GM11168 (cell line): ENCODE measurements at regions not wholly inside any gene's neighbourhood (a gene's known extent, or its start where the extent isn't known, plus 50 kb on each side); places are given as distances from the start of the nearest gene placed in this dataset.

Experiments used
- in situ Hi-C: fragments of 300-500 bp; cut with MboI; formaldehyde crosslinking; loops from one replicate; pipeline ENCODE4 v1.12.0; 2022; ENCODE audit warnings: low sequenced_read_pairs; ENCODE audit not compliant: unreplicated experiment

DNA sequence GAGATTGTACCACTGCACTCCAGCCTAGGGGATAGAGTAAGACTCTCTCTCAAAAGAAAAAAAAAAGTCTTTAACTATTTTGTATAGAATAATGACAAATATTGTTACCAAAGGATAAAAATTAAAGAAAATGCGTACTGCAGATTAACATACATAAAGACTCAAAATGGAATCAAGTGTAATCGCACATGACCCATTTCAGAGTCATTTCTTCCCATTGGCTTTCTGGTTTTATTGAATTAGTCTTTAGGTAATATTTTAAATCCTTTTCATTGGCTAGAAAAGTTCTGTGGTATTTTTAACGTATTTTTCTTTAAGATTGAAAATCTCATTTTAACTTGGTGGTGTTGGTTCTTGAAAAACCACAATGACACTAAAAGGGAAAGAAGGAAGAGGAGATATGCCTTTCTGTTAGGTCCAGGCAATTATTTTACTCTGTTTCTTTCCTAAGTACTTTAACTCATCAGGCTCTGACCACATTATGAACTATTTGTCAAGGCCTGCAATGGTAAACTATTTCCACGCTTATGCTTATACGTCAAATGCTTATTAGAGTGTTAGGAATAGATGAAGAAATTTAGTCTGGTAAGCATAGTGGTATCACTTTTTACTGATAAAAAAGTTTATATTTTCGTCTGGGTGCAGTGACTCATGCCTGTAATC, 52.3 kb downstream of the PLEKHG1 start:
- in situ Hi-C loops: no loop called here

DNA sequence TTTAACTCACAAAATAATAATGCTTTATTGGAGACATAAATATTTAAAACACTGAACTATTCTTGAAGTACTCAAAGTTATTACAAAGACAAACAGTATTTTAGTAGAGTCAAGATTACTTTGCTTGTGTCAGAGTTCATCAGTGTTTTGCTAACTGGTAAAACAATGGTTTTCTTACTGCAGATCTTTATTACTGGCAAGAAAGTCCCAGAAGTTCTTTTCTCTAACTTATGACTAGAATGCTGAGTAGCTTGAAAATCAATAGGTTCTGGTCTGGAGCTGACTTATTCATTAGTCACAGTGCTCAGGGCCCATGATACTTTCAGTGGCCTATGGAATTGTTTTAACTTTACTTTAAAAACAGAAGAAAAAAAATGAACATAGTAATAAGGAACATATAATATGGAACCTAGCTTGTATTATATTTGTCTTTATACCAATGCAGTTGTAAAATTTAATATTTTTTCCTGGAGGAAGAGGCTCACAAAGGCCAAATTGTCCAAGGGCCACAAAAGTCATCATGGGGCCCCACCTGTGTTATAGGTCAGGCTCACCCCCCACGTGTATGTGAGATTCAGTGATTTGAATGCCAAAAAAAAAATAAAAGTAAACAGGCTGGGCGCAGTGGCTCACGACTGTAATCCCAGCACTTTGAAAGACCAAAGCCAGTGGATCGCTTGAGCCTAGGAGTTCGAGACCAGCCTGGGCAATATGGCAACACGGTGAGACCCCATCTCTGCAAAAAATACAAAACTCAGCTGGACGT, 53.3 kb downstream of the PLEKHG1 start:
- in situ Hi-C loops: no loop called here

DNA sequence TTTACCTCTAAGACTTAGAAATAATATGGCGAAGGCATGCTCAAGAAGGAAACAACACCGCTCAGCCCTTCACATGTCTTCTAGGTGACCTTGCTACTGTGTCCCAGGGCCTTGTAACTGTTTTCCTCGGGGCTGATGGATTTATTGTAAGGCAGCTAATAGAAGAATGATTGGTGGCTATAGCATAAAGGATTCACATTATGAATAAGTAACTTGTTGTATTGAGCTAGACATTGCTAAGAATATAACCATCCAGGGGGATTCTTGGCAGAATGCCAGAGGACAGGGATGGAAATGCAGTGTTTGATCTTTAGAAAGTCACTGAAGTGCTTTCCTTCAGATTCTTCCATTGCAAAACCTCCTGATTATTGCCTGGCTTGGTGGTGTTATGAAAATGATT, 54.9 kb downstream of the PLEKHG1 start:
- in situ Hi-C loops: no loop called here

DNA sequence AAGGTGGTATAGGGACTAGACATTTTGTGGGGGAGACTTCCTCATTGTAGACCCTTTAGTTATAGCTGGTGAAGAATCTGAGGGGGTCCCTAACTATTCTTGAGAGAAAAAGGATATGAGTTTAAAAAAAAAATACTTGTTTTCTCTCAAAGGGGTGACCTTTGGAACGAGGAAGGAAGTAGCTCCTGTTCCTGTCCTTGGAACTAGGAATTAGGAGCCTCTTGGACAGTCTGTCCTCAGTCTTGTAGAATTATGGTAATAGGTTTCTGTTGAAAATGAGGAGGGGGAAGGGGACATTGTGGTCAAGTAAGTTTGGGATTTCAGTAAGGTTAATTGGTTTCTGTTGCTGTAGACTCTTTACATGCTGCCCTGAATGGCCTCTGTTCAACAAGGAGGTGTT, 56.5 kb downstream of the PLEKHG1 start:
- in situ Hi-C loops: no loop called here

DNA sequence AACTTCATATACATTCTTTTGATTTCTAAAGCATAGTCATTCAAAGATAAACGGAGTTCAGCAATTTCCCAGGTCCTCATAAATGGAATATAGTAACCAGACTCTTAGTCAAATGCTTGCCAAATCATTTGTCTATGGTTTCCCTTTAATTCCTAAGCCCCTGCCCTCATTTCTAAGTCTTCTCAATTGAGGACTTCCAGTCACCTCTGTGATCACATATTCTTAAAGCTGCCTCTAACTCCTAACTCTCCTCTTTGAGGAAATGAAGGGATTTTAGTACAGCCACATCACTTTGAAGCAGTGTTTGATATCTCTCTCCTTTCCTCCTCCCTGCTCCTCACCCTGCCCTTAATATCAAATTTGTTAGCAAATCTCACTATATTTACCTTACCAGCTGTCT, 58.7 kb downstream of the PLEKHG1 start:
- in situ Hi-C loops: no loop called here

DNA sequence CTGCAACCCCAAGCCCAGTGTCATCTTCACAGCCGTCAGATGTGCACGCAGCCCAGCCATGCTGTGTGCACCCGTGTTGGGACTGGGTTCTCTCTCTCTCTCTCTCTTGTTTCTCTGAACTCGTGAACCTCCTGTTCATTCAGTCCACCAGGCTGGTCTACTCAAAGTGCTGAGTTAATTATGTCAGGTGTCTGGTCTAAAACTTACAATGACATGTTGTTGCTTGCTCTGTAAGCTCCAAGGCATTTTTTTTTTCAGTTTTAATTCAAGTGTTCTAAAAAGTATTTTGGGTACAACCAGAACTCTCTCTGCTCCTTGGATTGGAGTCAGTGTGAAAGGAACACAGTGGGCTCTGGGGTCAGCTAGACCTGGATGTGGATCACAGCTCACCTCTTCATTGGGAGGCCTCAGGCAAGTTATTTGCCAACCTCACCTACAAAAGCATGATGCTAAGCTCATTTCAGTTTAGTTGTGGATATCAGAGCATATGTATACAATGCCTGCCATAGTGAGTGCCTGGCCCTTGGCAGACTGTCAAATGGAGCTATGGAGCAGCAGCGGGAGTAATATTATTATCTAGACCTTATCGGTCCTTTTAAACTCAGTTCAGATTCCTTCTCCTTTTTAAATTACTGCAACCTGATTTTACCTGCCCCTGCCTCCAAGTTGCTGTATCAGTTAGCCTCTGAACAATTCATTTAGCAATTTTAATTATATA, 59.5 kb downstream of the PLEKHG1 start:
- in situ Hi-C loops: no loop called here

DNA sequence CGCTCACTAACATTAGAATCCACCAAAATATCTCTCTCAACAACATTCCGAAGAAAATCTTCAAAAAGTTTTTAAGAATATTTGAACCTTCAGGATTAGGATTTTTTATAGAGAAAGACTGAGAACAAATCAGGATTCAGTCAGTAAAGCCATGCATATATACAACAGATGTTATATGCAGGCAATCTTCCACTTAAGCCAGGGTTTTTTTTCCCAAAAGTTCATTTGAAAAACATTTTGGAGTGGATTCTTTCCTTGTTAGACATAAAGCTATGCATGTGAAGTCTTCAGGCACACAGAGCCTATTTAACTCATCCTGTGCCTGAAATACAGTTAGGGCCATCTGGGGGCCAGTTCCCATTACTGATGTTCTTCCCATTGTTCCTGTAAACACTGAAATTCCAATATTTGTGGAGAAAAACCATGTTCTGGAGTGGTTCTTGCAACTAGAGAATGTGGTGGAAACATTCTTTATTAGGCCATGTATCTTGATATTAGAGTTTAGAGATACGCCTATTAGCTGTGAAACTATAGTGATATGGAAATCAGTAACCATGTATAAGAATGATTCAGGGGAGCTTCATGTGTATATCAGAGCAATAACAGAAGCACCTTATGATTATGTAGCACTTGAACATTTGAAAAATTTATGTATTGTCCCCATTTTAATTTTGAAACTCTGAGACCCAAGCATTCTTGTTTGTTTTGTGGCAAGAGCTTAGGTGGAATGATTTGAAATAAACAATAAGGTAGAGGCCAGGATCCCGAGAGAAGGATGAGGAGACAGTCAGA, 61.7 kb downstream of the PLEKHG1 start:
- in situ Hi-C loops: no loop called here

DNA sequence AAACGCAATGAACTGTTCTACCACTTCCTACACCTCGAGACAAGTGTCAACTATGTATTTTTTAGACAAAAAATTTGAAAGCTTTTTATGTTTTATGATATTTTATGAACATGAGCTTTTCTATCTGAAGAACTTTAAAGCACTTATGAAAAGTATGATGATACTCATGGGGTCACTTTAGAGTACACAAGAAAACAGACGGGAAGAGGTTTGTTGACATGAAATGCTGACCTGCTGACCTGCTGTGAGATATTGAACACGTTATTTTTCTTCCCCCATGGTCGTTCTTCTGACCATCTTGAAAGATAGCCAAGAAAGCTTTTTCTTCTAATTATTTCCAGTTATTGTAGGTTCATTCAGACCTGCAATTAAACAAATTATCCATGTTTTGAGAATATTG, 63.1 kb downstream of the PLEKHG1 start:
- in situ Hi-C loops: no loop called here

DNA sequence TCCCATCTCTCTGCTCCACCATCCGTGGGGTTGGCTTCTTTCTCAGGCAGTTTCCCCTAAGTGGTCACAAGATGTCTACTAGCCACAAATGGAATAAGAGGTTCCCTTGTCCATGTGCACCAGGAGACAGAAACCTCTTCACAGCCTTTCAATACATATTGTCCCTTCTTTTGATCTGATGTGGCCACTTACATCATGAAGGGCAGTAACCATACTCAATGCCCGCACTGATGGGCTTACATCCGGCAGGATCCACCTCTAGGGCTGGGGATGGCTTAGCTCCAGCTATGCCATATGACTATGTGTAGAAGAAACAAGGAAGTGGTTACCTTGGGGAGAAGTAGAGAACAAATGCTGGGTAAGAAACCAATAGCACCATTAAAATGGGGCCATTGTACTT, 64.4 kb downstream of the PLEKHG1 start:
- in situ Hi-C loops: no loop called here

DNA sequence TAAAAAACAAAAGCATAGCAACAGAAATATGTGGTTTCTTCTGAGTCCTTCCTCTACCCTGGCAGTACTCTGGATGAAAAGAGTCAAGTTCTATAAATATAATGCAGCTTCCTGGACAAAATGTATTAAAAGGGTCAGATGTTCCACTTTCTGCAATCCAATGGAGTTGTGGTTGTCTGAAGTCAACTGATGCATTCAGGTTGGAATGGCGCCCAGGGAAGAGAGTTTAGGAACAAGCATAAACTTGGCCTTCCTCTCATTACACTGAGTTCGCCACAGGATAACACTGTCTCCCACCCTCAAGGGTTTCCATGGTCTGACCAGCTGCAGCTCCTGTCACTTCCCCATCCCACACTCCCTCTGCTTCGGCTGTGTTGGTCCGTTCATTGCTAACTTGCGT, 66.4 kb downstream of the PLEKHG1 start:
- in situ Hi-C loops: no loop called here

DNA sequence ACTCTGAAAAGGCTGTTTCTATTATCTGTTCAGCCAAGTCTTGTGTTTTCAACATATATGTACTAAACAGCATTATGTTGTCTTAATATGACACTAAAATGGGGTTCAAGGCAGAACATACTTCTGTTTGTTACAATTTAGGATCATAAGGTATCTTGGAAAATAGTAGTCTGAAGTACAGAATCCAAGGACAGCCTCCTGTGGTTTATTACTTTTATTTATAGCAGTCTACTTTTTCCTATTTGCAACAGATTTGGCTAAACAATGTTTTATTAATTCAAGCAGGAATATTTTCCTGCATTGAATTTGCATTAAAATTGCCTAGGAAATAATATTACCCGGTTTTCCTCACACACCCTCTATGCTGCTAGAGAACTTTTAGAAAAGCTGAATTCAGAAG, 67.7 kb downstream of the PLEKHG1 start:
- in situ Hi-C loops: no loop called here

DNA sequence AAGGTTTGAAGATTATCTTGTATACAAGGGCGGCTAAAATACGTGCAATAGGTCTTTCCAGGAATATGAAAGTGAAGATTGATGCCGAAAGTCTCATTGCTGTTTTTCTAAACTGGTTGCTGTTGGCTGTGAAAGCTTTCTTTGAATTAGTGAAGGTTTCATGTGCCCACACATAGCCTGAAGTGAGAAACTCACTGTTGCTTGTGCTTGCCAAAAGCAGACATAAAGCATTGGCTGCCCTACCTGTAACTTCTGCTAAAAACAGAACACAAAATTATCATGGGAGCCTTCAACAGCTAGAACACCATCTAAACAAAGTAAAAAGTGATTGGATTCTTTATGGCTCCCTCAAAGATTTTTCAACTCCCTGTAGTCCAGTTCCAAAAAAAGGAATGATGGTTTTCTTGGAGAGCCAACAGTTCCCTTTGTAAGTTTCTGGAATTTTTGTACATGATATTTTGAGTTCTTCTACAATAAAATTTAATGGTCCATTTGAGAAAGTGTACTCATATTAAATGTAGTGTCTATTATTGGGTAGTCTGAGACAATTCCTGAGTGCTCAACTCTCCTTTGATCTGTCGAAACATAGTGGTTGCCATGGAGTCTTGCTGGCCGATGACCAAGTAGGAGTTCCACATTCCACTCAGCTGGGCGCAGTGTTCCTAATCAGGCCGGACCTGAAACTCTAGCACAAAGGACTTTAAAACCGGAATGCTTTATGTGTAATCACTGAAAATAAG, 68.5 kb downstream of the PLEKHG1 start:
- in situ Hi-C loops: no loop called here

DNA sequence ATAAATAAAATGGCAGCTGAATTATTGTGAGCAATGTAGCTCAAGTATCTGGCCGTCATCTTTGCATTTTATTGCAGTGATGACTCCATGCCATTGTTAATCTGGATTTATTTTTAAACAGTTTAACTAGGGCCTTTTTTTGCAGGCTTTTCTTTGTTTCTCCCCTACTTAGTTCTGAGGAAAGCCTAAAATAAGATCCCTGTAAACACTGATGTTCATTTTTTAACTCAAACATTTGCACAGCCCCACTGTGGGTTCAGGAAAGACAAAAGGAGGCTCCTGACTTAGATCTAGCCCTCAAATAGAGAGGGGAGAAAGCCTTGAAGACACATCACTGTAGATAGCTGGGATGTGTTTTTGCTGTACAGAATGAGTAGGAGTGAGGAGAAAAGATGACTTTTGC, 69.2 kb downstream of the PLEKHG1 start:
- in situ Hi-C loops: no loop called here

DNA sequence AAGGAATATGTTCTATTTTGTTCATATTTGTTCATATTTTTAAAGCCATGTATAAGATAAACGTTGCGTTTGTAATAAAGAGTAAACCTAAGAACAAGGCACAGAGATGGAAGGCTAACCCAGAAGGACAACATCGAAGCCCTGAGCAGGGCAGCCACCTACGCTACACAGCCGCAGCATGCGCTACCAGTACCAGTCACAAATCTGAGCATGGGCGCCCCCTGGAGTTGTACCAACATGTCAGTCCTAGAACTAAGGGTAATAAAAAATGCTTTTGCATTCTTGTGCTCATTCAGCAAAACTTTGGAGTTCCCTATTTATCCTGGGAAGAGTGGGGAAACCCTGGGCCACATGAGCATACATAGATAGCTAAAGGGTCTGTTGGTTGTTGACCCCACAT, 70.6 kb downstream of the PLEKHG1 start:
- in situ Hi-C loops: no loop called here

DNA sequence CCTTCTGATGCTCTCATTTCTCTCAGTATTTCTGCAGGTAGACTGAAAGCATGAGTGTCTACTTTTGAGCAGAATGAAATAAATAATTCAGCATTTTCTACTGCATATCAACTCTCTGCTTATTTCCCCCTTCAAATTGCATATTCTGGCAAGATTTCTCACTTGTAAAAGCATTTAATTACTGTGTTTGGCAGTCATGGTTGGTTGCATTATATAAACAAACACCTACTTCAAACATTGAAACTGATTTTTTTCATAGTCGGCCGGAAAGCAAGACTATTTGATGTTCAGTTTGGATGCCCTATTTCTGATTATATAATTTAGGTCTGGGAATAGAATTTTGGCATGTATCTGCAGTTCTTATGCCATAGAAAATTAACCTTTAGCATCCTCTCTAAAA, 73.1 kb downstream of the PLEKHG1 start:
- in situ Hi-C loops: no loop called here

DNA sequence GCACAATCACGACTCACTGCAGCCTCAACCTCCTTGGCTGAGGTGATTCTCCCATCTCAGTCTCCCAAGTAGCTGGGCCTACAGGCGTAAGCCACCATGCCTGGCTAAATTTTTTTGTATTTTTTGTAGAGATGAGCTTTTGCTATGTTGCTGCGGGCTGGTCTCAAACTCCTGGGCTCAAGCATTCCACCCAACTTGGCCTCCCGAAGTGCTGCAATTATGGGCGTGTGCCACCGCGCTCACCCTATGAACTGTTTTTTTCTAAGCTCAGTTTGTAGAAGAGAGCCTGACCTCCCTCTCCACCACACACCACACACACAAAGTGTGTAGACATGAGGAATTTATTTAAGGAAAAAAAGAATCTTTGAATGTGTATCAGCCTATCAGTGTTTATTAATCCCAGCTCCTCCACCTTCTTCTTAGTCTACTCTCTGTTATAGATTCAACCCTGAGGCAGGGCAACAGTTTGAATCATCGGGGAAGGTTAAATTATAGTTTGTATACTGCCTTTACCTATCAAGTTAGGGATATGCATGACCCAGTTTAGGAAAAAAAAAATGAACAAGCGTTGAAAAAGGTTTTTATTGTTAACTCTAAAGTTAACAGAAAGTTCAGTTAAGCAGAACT, 74.1 kb downstream of the PLEKHG1 start:
- in situ Hi-C loops: no loop called here

DNA sequence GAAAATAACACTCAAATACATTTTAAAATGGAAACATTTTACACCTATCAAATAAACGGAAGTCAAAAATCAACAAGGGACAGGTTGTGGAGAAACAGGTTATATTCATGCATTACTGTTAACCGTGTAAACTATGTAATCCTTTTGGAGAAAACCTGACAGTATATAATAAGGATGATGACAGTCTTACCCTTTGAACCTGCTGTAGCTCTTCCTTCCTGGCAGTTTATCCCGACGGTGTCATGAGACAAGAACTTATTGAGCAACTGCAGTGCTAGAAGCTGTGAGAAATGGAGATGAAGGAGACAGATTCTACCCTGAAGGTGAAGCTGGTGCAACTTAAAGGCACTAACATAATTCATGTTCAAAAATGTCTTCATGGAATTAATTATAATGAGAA, 76.7 kb downstream of the PLEKHG1 start:
- in situ Hi-C loops: no loop called here

DNA sequence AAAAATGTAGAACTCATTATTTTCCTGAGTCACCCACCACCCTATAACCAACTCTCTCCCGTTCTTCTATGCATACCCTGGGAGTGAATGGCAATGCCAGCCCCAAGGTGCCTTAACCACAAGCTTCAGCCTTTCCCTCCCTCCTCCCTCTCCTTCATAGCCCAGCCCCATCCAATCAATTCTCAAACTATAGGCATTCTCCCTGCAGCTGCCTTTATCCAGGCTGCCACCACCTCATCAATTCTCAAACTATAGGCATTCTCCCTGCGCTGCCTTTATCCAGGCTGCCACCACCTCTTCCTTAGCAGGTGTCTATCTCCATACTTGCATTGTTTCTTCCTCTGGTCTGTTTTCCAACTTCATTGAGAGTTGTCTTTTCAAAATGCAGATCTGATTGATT, 77.1 kb downstream of the PLEKHG1 start:
- in situ Hi-C loops: no loop called here

DNA sequence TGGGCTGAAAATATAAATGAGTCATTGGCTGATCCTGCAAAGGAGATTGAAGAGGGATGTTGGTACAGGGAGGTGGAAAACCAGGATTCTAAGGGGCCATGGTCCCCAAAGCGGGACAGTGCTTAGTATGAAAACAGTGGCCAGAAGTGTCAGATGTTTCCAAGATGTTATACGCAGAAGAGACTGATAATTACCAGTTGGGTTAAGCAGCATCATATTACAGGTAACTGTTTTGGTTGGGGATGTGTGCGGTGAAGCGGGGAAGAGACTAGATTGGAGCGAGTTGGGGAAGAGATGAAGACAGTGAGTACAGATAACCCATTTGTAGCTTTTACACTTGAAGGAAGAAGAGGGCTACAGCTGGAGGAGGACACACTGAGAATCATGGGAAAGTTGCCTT, 80.8 kb downstream of the PLEKHG1 start:
- in situ Hi-C loops: no loop called here
